ES-I3 (cell line): ENCODE measurements at regions not wholly inside any gene's neighbourhood (a gene's known extent, or its start where the extent isn't known, plus 50 kb on each side); places are given as distances from the start of the nearest gene placed in this dataset.

Experiments used
- H3K36me3 ChIP-seq: 2 replicates; pipeline ENCODE4 v1.6.1; 2013; ENCODE audit warnings: mild to moderate bottlenecking, low read length, control low read depth, moderate library complexity; ENCODE audit not compliant: insufficient read depth
- H3K4me1 ChIP-seq: 2 replicates; pipeline ENCODE4 v1.6.1; 2013; ENCODE audit warnings: mild to moderate bottlenecking, control low read depth, low read length; ENCODE audit not compliant: insufficient read depth
- H3K9ac ChIP-seq: 2 replicates; pipeline ENCODE4 v1.6.1; 2013; ENCODE audit warnings: low read depth, mild to moderate bottlenecking, low read length, moderate library complexity
- H3K9me3 ChIP-seq: 2 replicates; pipeline ENCODE4 v1.6.1; 2013; ENCODE audit warnings: mild to moderate bottlenecking, low read length, moderate library complexity; ENCODE audit not compliant: control insufficient read depth, insufficient read depth

DNA sequence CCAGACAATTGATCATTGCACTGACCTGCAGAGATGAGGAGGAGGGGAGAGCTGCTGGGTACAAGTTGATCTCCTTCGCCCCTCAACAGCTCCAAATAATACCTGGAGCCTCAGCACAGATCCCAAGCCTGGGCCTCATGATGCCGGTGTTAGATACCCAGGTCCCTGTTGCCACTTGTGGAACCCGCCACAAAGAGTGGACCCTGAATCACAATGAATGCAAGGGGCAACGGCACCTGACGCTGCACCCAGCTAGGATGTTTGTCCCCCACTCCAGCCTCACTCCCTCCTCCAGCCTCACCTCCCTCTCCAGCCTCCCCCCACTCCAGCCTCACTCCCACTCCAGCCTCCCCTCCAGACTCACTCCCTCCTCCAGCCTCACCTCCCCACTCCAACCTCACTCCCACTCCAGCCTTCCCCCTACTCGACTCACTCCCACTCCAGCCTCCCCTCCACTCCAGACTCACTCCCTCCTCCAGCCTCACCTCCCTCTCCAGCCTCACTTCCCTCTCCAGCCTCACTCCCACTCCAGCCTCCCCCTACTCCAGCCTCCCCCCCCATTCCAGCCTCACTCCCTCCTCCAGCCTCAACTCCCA lies 879.0 kb downstream of the BRD1 start:
- no peaks in the 10 kb centered on the region; the same call in none of the 2 replicates for H3K9me3 ChIP-seq
- no peak overlapping the region for H3K9ac ChIP-seq
- peaks cover 4% of the 10 kb centered on the region; the same call in 1 of the 2 replicates for H3K4me1 ChIP-seq
- no peaks in the 10 kb centered on the region for H3K36me3 ChIP-seq

DNA sequence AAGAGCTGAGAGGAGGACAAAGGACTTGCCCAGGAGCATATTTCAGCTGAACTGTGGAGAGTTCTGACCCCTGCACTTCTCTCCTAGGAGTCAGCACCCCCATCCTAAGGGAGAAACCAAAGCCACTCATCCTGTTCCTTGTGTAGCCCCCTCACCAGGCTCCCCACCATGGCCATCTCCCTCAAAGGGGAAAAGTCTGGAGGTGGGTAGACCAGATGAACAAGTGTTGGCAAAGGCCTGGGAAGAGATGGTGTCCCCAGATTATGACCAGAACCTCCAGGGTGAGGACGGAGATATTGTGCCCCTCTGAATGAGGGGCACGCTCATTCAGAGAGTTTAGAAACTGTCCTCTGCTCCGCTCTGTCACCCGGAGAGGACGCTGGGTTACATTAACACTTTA lies 880.0 kb downstream of the BRD1 start:
- H3K9ac ChIP-seq, result no peak overlapping the region
- no peaks in the 10 kb centered on the region for H3K36me3 ChIP-seq
- no peaks in the 10 kb centered on the region; the same call in none of the 2 replicates for H3K9me3 ChIP-seq
- peaks cover 4% of the 10 kb centered on the region; the same call in 1 of the 2 replicates for H3K4me1 ChIP-seq

DNA sequence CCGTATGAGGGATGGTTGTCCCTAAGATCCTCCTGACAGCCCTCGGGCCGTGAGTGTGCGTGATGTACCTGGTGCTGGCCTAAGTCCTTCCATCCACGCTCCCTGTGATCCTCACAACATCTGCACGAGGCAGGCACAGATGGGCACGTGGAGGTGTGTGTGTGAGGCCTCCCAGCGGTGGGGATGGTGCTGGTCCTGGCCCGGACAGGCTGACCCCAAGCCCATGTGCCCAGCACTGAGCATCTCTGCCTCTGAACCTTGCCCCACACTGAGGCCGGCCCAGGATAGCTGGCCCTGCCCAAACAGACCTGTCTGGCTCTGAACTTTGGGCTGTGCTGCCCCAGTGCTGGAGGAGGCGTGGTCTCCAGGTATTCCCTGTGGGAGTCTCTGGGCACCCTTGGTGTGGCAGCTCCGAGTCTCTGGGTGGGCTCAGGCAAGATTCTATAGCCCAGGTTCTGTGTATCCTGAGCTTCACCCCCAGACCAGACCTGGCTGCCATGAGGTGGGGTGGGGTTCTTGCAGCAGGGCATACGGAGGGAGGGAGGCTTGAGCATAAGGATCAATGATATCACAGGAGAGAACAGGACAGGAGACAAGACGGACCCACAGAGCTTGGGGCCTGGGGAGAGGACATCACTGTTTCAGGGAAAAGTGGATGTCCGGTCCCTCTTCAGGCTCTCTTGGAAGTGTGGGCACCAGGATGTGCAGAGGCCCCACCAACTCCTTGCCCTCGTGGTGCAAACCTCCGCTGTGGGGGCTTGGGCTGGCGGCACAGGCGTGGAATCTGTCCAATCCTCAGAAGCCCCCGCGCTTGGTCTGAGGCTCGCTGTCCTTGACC lies 881.8 kb downstream of the BRD1 start:
- no peaks in the 10 kb centered on the region for H3K36me3 ChIP-seq
- peaks cover 4% of the 10 kb centered on the region; the same call in 1 of the 2 replicates for H3K4me1 ChIP-seq
- no peaks in the 10 kb centered on the region; the same call in 1 of the 2 replicates for H3K9me3 ChIP-seq
- H3K9ac ChIP-seq, result no peak overlapping the region

DNA sequence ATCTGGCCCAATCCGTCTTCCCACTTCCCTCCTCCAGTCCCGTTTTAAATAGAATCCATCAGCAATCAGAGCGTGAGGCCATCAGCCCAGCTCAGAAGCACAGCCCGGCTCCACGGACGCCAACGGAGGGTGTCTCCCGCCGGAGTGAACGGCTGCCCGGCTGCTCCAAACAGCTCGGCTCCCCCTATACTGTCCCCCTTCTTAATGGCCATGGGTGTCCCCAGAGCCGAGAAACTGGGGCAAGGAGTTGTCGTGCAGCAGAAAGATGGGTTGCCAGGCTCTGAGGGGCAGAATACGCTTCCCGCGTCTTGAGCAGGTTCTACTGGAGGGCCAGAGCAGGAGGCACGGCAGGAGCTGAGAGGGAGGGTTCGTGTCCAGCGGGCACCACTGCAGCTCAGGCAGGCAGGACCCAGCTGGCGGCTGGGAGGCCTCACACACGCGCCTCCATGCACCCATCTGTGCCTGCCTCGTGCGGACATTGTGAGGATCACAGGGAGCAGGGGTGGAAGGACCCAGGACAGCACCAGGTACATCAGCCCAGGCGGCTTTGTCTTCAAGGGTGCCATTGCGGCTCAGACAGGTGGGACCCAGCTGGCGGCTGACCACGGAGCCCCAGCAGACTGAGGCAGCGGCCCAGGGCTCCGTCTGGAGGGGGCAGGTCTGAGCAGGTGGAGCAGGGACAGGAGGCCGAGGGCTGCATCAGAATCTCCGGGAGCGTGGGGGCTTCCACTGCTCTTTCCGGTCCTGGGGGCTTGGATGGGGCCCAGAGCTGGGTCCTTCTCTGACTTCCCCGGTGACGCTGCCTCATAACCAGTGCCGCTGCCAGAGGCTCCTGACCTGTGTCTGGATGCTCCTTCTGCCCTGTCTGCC lies 882.7 kb downstream of the BRD1 start:
- H3K9me3 ChIP-seq, result no peaks in the 10 kb centered on the region; the same call in 1 of the 2 replicates
- H3K4me1 ChIP-seq, result peaks cover 1% of the 10 kb centered on the region; the same call in 1 of the 2 replicates
- H3K36me3 ChIP-seq, result no peaks in the 10 kb centered on the region
- no peak overlapping the region for H3K9ac ChIP-seq

DNA sequence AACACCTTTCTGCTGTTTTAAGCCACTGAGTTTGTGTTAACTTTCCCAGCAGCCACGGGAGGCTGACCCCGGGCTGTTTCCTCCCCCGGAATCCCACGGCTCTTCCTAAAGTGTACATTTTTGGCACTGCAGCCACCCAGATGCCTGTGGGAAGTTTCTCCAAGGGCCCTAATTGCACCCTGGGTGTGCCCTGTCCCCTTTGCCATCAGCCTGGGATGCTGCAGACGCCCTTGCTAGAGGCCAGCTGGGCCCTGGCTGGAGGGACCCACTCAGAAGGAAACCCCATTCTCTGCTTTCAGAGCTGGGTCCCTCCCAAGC lies 883.3 kb downstream of the BRD1 start:
- no peaks in the 10 kb centered on the region for H3K4me1 ChIP-seq
- no peaks in the 10 kb centered on the region; the same call in 1 of the 2 replicates for H3K9me3 ChIP-seq
- H3K36me3 ChIP-seq, result no peaks in the 10 kb centered on the region
- H3K9ac ChIP-seq, result no peak overlapping the region

DNA sequence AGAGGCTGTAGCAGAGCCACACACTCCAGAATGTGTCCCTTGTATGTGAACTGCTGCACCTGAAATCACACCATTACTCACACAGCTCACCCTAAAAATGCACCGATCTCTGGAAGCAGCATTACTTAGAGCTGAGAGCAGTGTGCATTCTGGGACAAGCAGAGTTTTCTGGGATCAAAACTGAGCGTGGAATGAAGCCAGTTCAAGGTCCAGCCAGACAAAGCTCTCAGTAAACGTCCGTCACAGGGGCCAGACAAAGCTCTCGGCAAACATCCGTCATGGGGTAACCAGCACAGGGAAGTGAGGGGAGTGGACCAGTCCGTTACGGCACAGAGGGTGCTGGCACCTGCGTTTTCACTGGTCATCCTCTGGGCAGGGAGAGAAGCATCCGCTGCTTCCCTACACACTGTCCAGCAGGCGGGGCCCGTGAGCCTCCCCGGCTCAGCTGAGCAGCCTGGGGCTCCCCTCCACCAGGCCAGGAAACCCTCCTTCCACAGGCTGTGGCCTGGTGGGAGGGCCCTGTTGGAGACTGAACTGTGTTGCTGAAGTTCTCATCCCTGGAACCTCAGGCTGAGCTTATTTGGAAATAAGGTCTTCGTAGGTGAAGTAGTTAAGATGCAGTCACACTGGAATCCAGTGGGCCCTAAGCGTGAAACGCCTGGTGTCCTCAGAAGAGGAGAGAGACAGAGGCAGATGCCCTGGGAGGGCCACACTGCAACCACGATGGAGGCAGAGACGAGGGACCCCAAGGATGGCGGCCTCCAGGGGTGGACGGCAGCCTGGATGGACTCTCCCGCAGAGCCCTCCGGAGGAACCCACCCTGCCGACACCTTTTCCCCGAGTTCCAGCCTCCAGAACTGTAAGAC lies 883.9 kb downstream of the BRD1 start:
- Histone ChIP-seq H3K9ac (no peak overlapping the region), H3K4me1 (no peaks in the 10 kb centered on the region), H3K36me3 (no peaks in the 10 kb centered on the region), H3K9me3 (no peaks in the 10 kb centered on the region; the same call in 1 of the 2 replicates)

DNA sequence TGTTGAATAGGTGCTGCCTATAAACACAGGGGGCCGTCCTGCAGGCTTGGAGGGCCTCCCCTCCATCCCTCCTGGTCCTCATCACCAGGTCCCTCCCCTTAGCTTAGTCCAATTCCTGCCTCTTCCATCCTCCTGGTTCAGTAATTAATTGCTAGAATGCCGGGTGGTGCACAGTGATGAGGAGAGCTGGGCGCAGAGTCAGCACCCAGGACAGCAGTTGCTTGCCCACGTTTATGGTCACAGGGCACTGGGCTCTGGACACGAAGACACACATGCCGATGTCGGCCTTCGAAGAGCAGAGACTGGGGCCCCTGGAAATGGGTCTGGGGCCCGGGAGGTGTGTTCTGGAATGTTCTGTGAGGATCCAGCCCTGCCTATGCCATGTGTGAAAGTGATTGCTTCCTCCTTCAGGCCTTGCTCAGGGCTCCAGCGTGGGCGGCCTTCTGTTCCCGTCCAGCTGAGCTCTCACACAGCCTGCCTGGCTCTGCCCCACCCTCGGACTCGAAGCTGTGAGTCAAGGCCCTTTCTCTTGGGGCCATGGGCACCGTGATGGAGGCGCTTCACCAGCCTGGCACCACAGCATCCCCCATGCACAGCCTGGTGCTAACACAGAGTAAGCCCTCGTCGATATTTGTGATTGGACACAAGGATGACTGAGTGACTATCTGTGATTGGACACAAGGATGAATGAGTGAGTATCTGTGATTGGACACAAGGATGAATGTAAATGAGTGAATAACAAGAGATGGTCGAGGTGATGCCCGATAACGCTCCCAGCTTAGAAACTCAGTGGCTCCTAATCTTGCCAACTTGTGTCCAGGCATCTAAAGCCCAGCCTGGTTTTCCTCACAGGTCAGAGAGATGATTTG lies 884.7 kb downstream of the BRD1 start:
- H3K9me3 ChIP-seq, result no peaks in the 10 kb centered on the region; the same call in 1 of the 2 replicates
- H3K9ac ChIP-seq, result no peak overlapping the region
- no peaks in the 10 kb centered on the region for H3K36me3 ChIP-seq
- no peaks in the 10 kb centered on the region for H3K4me1 ChIP-seq

DNA sequence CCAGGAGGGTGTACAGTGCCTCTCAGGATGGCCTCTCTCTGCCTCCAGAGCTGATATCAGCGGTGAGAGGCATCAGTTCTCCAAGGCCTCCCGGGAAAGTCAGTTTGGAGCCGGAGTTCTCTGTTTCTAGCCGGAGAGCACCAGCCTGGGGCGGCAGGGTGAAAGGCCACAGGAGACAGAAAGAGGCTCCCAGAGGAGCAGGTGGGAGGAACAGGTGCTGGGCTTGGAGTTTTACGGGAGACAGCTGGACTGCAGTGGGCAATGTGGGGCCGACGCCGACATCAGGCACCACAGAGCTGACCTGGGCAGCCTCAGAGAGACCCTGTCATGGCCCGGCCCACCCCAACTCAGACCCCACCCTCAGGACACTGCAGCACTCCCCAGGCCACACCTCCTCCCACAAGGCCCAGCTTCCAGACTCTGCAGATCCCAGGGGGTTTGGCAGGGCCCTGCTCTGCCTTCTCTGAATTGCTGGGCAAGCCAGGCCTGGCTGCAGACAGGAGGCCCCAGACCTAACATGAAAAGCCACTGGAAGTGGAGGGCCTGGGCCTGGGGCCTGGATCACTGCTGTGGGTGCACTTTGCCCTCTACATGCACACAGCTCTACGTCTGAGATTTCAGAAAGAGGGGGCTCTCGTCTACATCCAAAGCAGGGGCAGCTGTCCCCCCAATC lies 885.6 kb downstream of the BRD1 start:
- Histone ChIP-seq H3K4me1 (no peaks in the 10 kb centered on the region), H3K36me3 (no peaks in the 10 kb centered on the region), H3K9ac (no peak overlapping the region), H3K9me3 (no peaks in the 10 kb centered on the region; the same call in 1 of the 2 replicates)

DNA sequence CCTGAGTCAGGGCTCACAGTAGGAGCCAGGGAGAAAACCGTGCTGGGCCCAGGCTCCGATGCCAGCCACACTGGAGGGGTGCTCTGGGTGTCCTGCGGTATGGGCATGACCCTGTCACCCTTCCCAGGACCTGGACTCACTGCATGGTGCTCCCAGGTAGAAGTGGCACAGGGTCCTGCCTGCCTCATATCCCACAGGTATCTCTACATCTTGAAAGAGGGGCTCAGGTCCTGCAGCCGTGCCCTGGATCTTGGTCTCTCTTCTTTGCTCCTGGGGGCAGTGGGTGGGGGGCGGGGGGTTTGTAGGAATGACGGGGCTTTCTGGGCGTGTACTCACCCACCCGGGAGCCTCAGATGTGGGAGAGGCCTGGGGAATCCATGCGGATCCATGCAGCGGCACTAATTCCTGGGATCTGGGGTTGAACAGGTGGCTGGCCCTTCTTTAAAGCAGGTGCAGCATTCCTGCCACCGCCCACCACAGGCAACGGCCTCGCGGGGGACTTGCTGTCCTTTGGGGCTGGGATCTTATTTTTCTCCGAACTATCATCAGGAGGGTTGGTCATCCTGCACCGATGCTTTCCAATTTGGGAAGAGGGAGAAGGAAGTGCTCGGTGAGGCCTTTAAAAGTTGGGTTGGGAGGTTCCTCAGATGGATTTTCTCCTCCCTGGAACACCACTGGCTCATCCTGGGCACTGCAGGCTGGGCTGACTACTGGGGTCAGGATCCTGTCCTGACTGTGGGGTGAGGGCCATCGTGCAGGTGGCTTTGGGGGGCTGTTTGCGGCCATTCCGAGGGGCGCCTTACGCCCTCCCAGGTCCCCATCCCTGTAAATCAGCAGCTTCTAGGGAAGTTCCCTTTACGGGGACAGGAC lies 886.4 kb downstream of the BRD1 start:
- H3K4me1 ChIP-seq, result no peaks in the 10 kb centered on the region
- H3K9me3 ChIP-seq, result no peaks in the 10 kb centered on the region; the same call in 1 of the 2 replicates
- H3K9ac ChIP-seq, result no peak overlapping the region
- H3K36me3 ChIP-seq, result no peaks in the 10 kb centered on the region

DNA sequence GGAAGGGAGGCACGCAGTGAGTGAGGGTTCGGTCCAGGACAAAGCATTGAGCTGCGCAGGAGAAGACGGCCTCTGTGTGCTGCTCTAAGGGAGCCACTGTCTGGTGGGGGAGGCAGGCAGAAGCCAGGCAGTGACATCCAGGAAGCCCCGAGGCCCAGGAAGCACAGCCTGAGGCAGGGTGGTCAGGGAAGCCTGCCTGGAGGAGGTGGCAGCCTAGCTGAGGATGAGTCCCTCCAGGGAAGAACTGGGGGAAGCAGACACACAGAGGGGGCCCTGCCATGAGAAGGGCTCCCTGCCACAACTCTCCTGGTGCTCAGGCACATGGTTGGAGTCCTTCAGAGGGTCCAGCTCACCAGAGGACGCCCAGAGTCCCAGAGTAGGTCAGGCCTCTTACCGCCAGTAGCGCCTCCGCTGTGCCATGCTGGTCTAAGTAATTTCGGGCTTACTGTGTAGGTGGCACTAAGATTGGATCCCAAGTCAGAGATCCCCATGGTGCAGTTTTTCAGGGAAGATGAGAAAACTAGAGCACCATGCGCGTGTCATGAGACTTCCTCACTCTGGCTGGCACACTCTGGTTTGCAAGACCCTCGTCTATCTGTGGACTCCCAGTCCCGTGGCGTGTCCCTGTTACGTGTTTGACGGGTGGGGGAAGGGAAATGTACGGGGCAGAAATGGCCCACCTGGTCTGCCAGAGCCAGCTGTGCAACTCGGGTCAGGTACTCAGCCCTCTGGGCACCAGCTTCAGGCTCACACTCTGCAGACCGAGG lies 887.2 kb downstream of the BRD1 start:
- Histone ChIP-seq H3K4me1 (no peaks in the 10 kb centered on the region), H3K36me3 (no peaks in the 10 kb centered on the region), H3K9ac (no peak overlapping the region), H3K9me3 (no peaks in the 10 kb centered on the region; the same call in 1 of the 2 replicates)

DNA sequence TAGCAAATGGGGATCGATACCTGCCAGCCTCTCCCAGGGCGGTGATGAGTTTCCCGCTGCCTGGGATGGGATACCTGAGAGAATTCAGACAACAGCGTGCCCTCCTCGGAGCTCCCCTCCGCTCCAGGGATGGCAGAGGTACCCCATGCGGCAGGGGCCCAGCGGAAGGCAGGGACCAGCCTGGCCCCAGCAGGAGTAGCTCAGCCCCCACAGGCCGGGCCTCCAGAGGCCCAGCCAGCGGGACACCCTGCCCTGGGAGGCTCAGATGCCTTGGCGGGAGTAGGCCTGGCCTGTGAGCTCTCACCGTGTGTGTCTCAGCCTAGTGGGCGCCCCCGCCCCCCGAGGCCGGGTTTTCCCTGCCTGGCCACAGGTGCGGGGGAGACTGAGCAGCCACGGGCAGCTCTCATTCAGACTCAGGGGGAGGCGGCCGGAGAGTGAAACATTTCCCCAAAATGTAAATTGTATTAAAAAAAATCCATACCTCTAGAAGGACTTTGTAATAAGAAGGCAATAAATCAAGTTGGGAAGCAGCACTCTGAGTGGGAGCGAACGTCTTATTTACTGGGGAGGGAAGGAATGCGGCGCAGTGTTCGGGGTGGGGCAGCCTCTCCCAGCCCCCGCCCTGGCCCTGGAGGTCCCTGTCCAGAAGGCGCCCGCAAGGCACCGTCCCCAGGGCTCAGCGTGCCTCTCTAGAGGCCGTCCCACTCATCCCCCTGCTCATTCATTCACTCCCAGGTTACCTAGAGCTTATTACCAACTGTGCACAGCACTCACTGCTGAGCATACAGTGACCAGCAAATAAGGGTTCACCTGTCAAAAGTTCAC lies 888.0 kb downstream of the BRD1 start:
- no peaks in the 10 kb centered on the region for H3K36me3 ChIP-seq
- no peaks in the 10 kb centered on the region for H3K9me3 ChIP-seq
- no peak overlapping the region for H3K9ac ChIP-seq
- no peaks in the 10 kb centered on the region for H3K4me1 ChIP-seq
